ENCODE measurements at regions not wholly inside any gene's neighbourhood (a gene's known extent, or its start where the extent isn't known, plus 50 kb on each side); places are given as distances from the start of the nearest gene placed in this dataset.

GRCh38 chr5:42225009-42225408 lies 198.2 kb upstream of the GHR start:
- no peak for TF ChIP-seq CTCF (optimal IDR thresholded peaks at IDR 0.05 in 1 of 3, IDR thresholded peaks at IDR 0.05 in 1 of 3, conservative IDR thresholded peaks at IDR 0.05 in 1 of 3; ENCODE audit: extremely low read depth in 1 of 3, insufficient read depth in 2 of 3, low read length in 3 of 3)
- dilution Hi-C loops (cut with MboI; ENCODE audit: extremely low pct_ligation_motif_present, low sequenced_read_pairs), result no loop called here
- no peak for FAIRE-seq
- Histone ChIP-seq H3K9me3 (ENCODE audit: control insufficient read depth, low read depth, low read length) (no peaks in the 10 kb centered on the region), H3K4me3 (ENCODE audit: control insufficient read depth in 2 of 3, extremely low read depth in 1 of 3, insufficient read depth in 2 of 3, low read depth in 1 of 3, low read length in 3 of 3) (no peak overlapping the region), H4K20me1 (ENCODE audit: control insufficient read depth, extremely low read depth, insufficient read depth, low read length) (no peaks in the 10 kb centered on the region), H3K36me3 (ENCODE audit: control insufficient read depth in 2 of 2, extremely low read depth in 1 of 2, insufficient read depth in 2 of 2, low read length in 2 of 2) (no peaks in the 10 kb centered on the region), H3K9ac (ENCODE audit: control insufficient read depth, extremely low read depth, insufficient read depth, low read length) (no peak overlapping the region), H3K27me3 (ENCODE audit: control insufficient read depth, extremely low read depth, insufficient read depth, low read length) (no peaks in the 10 kb centered on the region), H3K9me1 (ENCODE audit: control insufficient read depth, extremely low read depth, insufficient read depth, low read length) (no peaks in the 10 kb centered on the region), H3K27ac (ENCODE audit: control insufficient read depth, insufficient read depth, low read length) (no peak overlapping the region), H3K4me2 (ENCODE audit: control insufficient read depth, extremely low read depth, insufficient read depth, low read depth, low read length) (no peak overlapping the region), H3K4me1 (ENCODE audit: control insufficient read depth, extremely low read depth, insufficient read depth, low read length) (no peaks in the 10 kb centered on the region), H3K79me2 (ENCODE audit: control insufficient read depth, insufficient read depth, low read length) (no peaks in the 10 kb centered on the region), H2AFZ (ENCODE audit: control insufficient read depth, low read length) (no peak overlapping the region)
- no peak for DNase-seq (ENCODE audit: low read depth, low spot score)

- Histone ChIP-seq H3K4me2 (ENCODE audit: control insufficient read depth, extremely low read depth, insufficient read depth, low read depth, low read length) (no peak overlapping the region), H3K36me3 (ENCODE audit: control insufficient read depth in 2 of 2, extremely low read depth in 1 of 2, insufficient read depth in 2 of 2, low read length in 2 of 2) (no peaks in the 10 kb centered on the region), H3K4me3 (ENCODE audit: control insufficient read depth in 2 of 3, extremely low read depth in 1 of 3, insufficient read depth in 2 of 3, low read depth in 1 of 3, low read length in 3 of 3) (no peak overlapping the region), H3K9ac (ENCODE audit: control insufficient read depth, extremely low read depth, insufficient read depth, low read length) (no peak overlapping the region), H3K9me3 (ENCODE audit: control insufficient read depth, low read depth, low read length) (no peaks in the 10 kb centered on the region), H3K9me1 (ENCODE audit: control insufficient read depth, extremely low read depth, insufficient read depth, low read length) (no peaks in the 10 kb centered on the region), H2AFZ (ENCODE audit: control insufficient read depth, low read length) (no peak overlapping the region), H3K27ac (ENCODE audit: control insufficient read depth, insufficient read depth, low read length) (no peak overlapping the region), H3K79me2 (ENCODE audit: control insufficient read depth, insufficient read depth, low read length) (no peaks in the 10 kb centered on the region), H4K20me1 (ENCODE audit: control insufficient read depth, extremely low read depth, insufficient read depth, low read length) (no peaks in the 10 kb centered on the region), H3K27me3 (ENCODE audit: control insufficient read depth, extremely low read depth, insufficient read depth, low read length) (no peaks in the 10 kb centered on the region), H3K4me1 (ENCODE audit: control insufficient read depth, extremely low read depth, insufficient read depth, low read length) (no peaks in the 10 kb centered on the region)
- no peak for FAIRE-seq
- dilution Hi-C loops (cut with MboI; ENCODE audit: extremely low pct_ligation_motif_present, low sequenced_read_pairs), result no loop called here
- no peak for DNase-seq (ENCODE audit: low read depth, low spot score)
- TF ChIP-seq EZH2 (IDR thresholded peaks at IDR 0.05; ENCODE audit: low read length), result no peak
- TF ChIP-seq CTCF (optimal IDR thresholded peaks at IDR 0.05 in 1 of 3, IDR thresholded peaks at IDR 0.05 in 1 of 3, conservative IDR thresholded peaks at IDR 0.05 in 1 of 3; ENCODE audit: extremely low read depth in 1 of 3, insufficient read depth in 2 of 3, low read length in 3 of 3), result peak in 1 of 3 experiments; percentile 14
Observed at GRCh38 chr5:42228279-42228678, 195.0 kb upstream of the GHR start.
